Thyroid gland (tissue), 4 donors: ENCODE measurements at regions not wholly inside any gene's neighbourhood (a gene's known extent, or its start where the extent isn't known, plus 50 kb on each side); places are given as distances from the start of the nearest gene placed in this dataset.
A peak's percentile ranks its signal among the peaks of the same experiment; 100 is the strongest.

Experiments used
- POLR2A ChIP-seq, 2 donors: fragments of 450-650 bp; IDR thresholded peaks; one replicate each; pipeline ENCODE4 v1.6.1; 2017; ENCODE audit warnings: antibody characterized with exemption in 2 of 2, mild to moderate bottlenecking in 2 of 2, moderate library complexity in 1 of 2
- TF ChIP-seq, protein P1 (sequence below), 6 experiments: fragments of 200-600 bp in 3 of 6; fragments of 450-650 bp in 3 of 6; sonication (generic) in 3 of 6; IDR thresholded peaks; one replicate each; pipeline ENCODE4 v1.5.1; 2016 to 2019; ENCODE audit warnings: antibody characterized with exemption in 6 of 6, mild to moderate bottlenecking in 2 of 6, inconsistent platforms in 1 of 6, moderate library complexity in 1 of 6

DNA sequence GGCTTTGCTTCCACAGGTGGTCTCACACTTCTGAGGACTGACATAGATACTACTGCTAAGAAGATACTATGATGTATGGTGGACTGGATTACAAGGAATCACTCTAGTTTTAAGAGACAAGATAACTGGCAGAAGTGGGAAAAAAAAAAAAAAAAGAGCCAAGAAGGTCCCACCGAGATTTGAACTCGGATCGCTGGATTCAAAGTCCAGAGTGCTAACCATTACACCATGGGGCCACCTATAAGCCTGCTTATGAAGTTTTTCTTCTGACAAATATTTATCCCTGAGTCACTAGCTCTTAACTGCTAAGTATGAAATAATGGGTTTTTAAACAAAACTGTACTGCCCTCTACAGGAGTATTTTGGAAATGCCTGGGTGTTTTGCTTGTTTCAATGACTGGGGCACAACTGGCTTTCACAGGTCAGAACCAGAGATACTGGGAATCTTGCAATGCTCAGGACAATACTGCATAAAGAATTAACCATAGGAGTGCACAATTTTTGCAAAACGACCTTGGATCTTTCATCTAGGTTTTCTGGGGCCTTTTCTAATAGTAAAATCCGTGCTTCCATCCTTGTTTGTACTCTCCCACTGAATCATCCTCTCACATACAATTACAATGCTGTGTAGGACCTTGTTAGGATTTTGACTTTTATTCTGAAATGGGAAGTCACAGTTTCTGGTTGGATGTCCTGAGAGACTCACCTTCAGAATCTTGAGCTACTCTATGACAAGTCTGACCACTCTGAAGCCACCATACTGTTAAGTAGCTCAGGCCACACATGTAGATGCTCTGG is 116.3 kb downstream of the OR2B2 start:
- TF ChIP-seq, protein P1, sequence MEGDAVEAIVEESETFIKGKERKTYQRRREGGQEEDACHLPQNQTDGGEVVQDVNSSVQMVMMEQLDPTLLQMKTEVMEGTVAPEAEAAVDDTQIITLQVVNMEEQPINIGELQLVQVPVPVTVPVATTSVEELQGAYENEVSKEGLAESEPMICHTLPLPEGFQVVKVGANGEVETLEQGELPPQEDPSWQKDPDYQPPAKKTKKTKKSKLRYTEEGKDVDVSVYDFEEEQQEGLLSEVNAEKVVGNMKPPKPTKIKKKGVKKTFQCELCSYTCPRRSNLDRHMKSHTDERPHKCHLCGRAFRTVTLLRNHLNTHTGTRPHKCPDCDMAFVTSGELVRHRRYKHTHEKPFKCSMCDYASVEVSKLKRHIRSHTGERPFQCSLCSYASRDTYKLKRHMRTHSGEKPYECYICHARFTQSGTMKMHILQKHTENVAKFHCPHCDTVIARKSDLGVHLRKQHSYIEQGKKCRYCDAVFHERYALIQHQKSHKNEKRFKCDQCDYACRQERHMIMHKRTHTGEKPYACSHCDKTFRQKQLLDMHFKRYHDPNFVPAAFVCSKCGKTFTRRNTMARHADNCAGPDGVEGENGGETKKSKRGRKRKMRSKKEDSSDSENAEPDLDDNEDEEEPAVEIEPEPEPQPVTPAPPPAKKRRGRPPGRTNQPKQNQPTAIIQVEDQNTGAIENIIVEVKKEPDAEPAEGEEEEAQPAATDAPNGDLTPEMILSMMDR (IDR thresholded peaks at IDR 0.05), result peak; percentile 55 to 87 (median 78)
- TF ChIP-seq POLR2A (IDR thresholded peaks at IDR 0.05), result no peak
